ENCODE measurements at regions not wholly inside any gene's neighbourhood (a gene's known extent, or its start where the extent isn't known, plus 50 kb on each side); places are given as distances from the start of the nearest gene placed in this dataset.

- ATAC-seq (no peak), DNase-seq (ENCODE audit: missing footprints) (no peak)
- intact Hi-C loops (cut with DNase I) = no loop called here
Measured at GRCh38 chr3:23055733-23056376, 147.3 kb upstream of the UBE2E2 start.

- ATAC-seq = no peak
- intact Hi-C loops (cut with DNase I) = no loop called here
Measured at GRCh38 chr3:23062582-23062981, 140.5 kb upstream of the UBE2E2 start.

GRCh38 chr3:23062982-23063381, 140.1 kb upstream of the UBE2E2 start:
- intact Hi-C loops (cut with DNase I) = no loop called here
- DNase-seq (ENCODE audit: missing footprints) (no peak), ATAC-seq (no peak)

More at GRCh38 chr3:23062582-23062981, 140.5 kb upstream of the UBE2E2 start:
- DNase-seq (ENCODE audit: missing footprints) = no peak

- DNase-seq (ENCODE audit: missing footprints) = no peak
- ATAC-seq = no peak
- intact Hi-C loops (cut with DNase I) = no loop called here
Measured at GRCh38 chr3:23067116-23067515, 136.0 kb upstream of the UBE2E2 start.

GRCh38 chr3:23068016-23068728, 135.0 kb upstream of the UBE2E2 start:
- intact Hi-C loops (cut with DNase I) = no loop called here
- no peak for ATAC-seq
- DNase-seq (ENCODE audit: missing footprints) = no peak

GRCh38 chr3:23071296-23071695, 131.8 kb upstream of the UBE2E2 start:
- intact Hi-C loops (cut with DNase I) = no loop called here
- ATAC-seq = no peak
- no peak for DNase-seq (ENCODE audit: missing footprints)

- DNase-seq (ENCODE audit: missing footprints) (no peak), ATAC-seq (peak; percentile 48)
- intact Hi-C loops (cut with DNase I) = no loop called here
Measured at GRCh38 chr3:23071758-23072157, 131.4 kb upstream of the UBE2E2 start.

GRCh38 chr3:23072693-23073092, 130.4 kb upstream of the UBE2E2 start:
- intact Hi-C loops (cut with DNase I) = no loop called here
- ATAC-seq (no peak), DNase-seq (ENCODE audit: missing footprints) (no peak)

GRCh38 chr3:23073724-23074305, 129.3 kb upstream of the UBE2E2 start:
- no peak for DNase-seq (ENCODE audit: missing footprints)
- ATAC-seq = no peak
- intact Hi-C loops (cut with DNase I) = no loop called here

- DNase-seq (ENCODE audit: missing footprints) (no peak), ATAC-seq (peak; percentile 44)
- intact Hi-C loops (cut with DNase I) = no loop called here
Measured at GRCh38 chr3:23075496-23075895, 127.6 kb upstream of the UBE2E2 start.

GRCh38 chr3:23076437-23076836, 126.7 kb upstream of the UBE2E2 start:
- no peak for DNase-seq (ENCODE audit: missing footprints)
- intact Hi-C loops (cut with DNase I) = no loop called here
- no peak for ATAC-seq

GRCh38 chr3:23077126-23077525, 126.0 kb upstream of the UBE2E2 start:
- ATAC-seq (no peak), DNase-seq (ENCODE audit: missing footprints) (no peak)
- intact Hi-C loops (cut with DNase I) = no loop called here

- DNase-seq (ENCODE audit: missing footprints) = no peak
- intact Hi-C loops (cut with DNase I) = no loop called here
- no peak for ATAC-seq
Measured at GRCh38 chr3:23078735-23079134, 124.4 kb upstream of the UBE2E2 start.

GRCh38 chr3:23079976-23080375, 123.2 kb upstream of the UBE2E2 start:
- intact Hi-C loops (cut with DNase I) = no loop called here
- DNase-seq (ENCODE audit: missing footprints) = no peak
- no peak for ATAC-seq

GRCh38 chr3:23083701-23084100, 119.4 kb upstream of the UBE2E2 start:
- ATAC-seq (no peak), DNase-seq (ENCODE audit: missing footprints) (no peak)
- intact Hi-C loops (cut with DNase I) = no loop called here

GRCh38 chr3:23084367-23084766, 118.8 kb upstream of the UBE2E2 start:
- intact Hi-C loops (cut with DNase I) = no loop called here
- ATAC-seq = no peak
- no peak for DNase-seq (ENCODE audit: missing footprints)

GRCh38 chr3:23085261-23085660, 117.9 kb upstream of the UBE2E2 start:
- DNase-seq (ENCODE audit: missing footprints) (no peak), ATAC-seq (no peak)
- intact Hi-C loops (cut with DNase I) = no loop called here

GRCh38 chr3:23086331-23086730, 116.8 kb upstream of the UBE2E2 start:
- no peak for ATAC-seq
- DNase-seq (ENCODE audit: missing footprints) = no peak
- intact Hi-C loops (cut with DNase I) = no loop called here

GRCh38 chr3:23086831-23087230, 116.3 kb upstream of the UBE2E2 start:
- intact Hi-C loops (cut with DNase I) = no loop called here
- DNase-seq (ENCODE audit: missing footprints) (no peak), ATAC-seq (no peak)

- ATAC-seq = no peak
- no peak for DNase-seq (ENCODE audit: missing footprints)
- intact Hi-C loops (cut with DNase I) = no loop called here
Measured at GRCh38 chr3:23094412-23094811, 108.7 kb upstream of the UBE2E2 start.
